Heart right ventricle (tissue), 16 donors: ENCODE measurements at regions not wholly inside any gene's neighbourhood (a gene's known extent, or its start where the extent isn't known, plus 50 kb on each side); places are given as distances from the start of the nearest gene placed in this dataset.
"Not testable (repeated sequence)": the region's sequence is repeated elsewhere in the genome, so short reads cannot be mapped to it uniquely, and the experiment has no call there.

ENCODE experiments used
- ATAC-seq, 8 donors: fragments of 200-7000 bp; cut with Tn5 transposase; one replicate each; pipeline ENCODE4 v1.9.1; 2020; ENCODE audit warnings: mild to moderate bottlenecking in 8 of 8, moderate library complexity in 8 of 8, moderate number of reproducible peaks in 1 of 8
- DNase-seq, 2 donors: peaks; one replicate each; pipeline ENCODE4 v3.0.0-alpha.2; 2020
- H3K27ac ChIP-seq, 10 donors: fragments of 200-600 bp; sonication (generic) in 2 of 10; one replicate each; pipeline versions ENCODE4 v1.5.0 to v1.8.0; 2020 to 2022; ENCODE audit warnings: mild to moderate bottlenecking in 3 of 10
- H3K27me3 ChIP-seq, 7 donors: fragments of 200-600 bp; one replicate each; pipeline ENCODE4 v1.8.0; 2021 to 2022; ENCODE audit warnings: mild to moderate bottlenecking in 2 of 7
- H3K36me3 ChIP-seq, 9 donors: fragments of 200-600 bp; sonication (generic) in 1 of 9; one replicate each; pipeline versions ENCODE4 v1.5.0 to v1.8.0; 2020 to 2022; ENCODE audit warnings: mild to moderate bottlenecking in 2 of 9
- H3K4me1 ChIP-seq, 9 donors: fragments of 200-600 bp; sonication (generic) in 1 of 9; one replicate each; pipeline versions ENCODE4 v1.5.0 to v1.8.0; 2020 to 2022; ENCODE audit warnings: mild to moderate bottlenecking in 4 of 9
- H3K4me3 ChIP-seq, 10 donors: fragments of 200-600 bp; sonication (generic) in 2 of 10; one replicate each; pipeline versions ENCODE4 v1.5.0 to v1.8.0; 2020 to 2022; ENCODE audit warnings: mild to moderate bottlenecking in 7 of 10, moderate library complexity in 2 of 10
- H3K9me3 ChIP-seq, 11 donors: fragments of 200-600 bp in 10 of 11; sonication (generic) in 2 of 11; one replicate each; pipeline versions ENCODE4 v1.5.0 to v1.8.0; 2013 to 2022; ENCODE audit warnings: mild to moderate bottlenecking in 2 of 11, control low read depth in 1 of 11, moderate library complexity in 1 of 11
- WGBS, 2 donors: extraction: QIAGEN DNeasy Blood & Tissue Kit; methylation state at CpG; one replicate each; pipeline ENCODE4 v1.1.7; 2013; ENCODE audit warnings: inconsistent platforms in 1 of 2; 5-methylcytosine and 5-hydroxymethylcytosine counted together
- intact Hi-C, 10 donors: fragments of 100-400 bp; cut with DNase I; formaldehyde crosslinking; loops; one replicate each; pipeline versions ENCODE4 v1.11.1 to v1.14.2; 2022
- TF ChIP-seq, protein P1 (sequence below), 9 donors: fragments of 200-600 bp; sonication (generic) in 2 of 9; IDR thresholded peaks; one replicate each; pipeline versions ENCODE4 v1.5.0 to v1.8.0; 2021 to 2022; ENCODE audit warnings: antibody characterized with exemption in 9 of 9, mild to moderate bottlenecking in 5 of 9, moderate library complexity in 1 of 9
- donor health status: Arrhythmogenic right ventricular cardiomyopathy.
- donor health status: ischemic (EF 13 %, LVEDD 7.1; RV severe dilation, severe dysfunction).
- donor health status: healthy with polysubstance abuse.
- donor health status: DM: no; HTN: yes; CAD: no.
- donor health status: DM: no; HTN: no; CAD: no.
- donor health status: ischemic (EF 25% LVEDD 6.9; RV normal size, moderate dysfunction).
- donor health status: ischemic (EF 25% LVEDD 5.7; RV mildly dilated, moderate dysfunction).
- donor health status: healthy.
- donor health status: DM: yes; HTN: yes; CAD: no.
- donor health status: Ischemic cardiomyopathy.
- donor health status: ischemic (EF 35%, LVEDD 5.7; RV mildly dilated, moderate dysfunction).
- donor health status: nonischemic (EF 11% LVEDD 7.7; RV severe dilation, severe dysfunction).
- donor health status: DM: yes; HTN: yes; CAD: no.
- donor health status: PGD.
- donor health status: ischemic (EF 29% LVEDD 5.4; RV normal size, mild dysfunction).
- donor health status: nonischemic (EF 23%, LVEDD 6.1; RV moderate dilation, normal function).

DNA sequence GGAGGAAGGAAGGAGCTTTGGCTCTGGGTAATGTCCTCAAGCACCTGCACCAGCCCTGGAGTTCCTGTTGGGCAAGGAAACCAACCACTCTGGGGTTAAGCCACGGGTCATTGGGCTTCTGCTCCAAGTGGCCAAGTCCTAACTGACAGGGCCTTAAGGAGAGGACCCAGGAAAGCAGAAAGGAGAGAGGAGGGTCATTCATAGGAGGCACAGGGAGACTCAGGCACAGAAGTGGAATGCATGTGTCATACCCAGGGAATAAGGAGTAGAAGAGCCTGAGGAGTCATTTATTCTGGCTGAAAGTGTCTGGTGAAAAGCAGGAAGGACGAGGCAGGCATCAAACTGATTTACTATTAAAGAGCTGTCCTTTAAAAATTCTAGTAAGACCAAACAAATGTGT is 129.2 kb downstream of the DMRT2 start:
- DNase-seq (no peak), ATAC-seq (no peak)
- 41 to 50% methylated on average over 2 of the region's 2 CpGs for WGBS, 2 donors
- TF ChIP-seq, protein P1, sequence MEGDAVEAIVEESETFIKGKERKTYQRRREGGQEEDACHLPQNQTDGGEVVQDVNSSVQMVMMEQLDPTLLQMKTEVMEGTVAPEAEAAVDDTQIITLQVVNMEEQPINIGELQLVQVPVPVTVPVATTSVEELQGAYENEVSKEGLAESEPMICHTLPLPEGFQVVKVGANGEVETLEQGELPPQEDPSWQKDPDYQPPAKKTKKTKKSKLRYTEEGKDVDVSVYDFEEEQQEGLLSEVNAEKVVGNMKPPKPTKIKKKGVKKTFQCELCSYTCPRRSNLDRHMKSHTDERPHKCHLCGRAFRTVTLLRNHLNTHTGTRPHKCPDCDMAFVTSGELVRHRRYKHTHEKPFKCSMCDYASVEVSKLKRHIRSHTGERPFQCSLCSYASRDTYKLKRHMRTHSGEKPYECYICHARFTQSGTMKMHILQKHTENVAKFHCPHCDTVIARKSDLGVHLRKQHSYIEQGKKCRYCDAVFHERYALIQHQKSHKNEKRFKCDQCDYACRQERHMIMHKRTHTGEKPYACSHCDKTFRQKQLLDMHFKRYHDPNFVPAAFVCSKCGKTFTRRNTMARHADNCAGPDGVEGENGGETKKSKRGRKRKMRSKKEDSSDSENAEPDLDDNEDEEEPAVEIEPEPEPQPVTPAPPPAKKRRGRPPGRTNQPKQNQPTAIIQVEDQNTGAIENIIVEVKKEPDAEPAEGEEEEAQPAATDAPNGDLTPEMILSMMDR (IDR thresholded peaks at IDR 0.05) = no peak
- Histone ChIP-seq H3K27ac (no peak overlapping the region), H3K9me3 (peaks cover 0 to 18% (median 0%) of the 10 kb centered on the region in 11 donors), H3K36me3 (no peaks in the 10 kb centered on the region), H3K4me3 (no peak overlapping the region), H3K4me1 (no peaks in the 10 kb centered on the region), H3K27me3 (no peaks in the 10 kb centered on the region)
- intact Hi-C loops = no loop called here

DNA sequence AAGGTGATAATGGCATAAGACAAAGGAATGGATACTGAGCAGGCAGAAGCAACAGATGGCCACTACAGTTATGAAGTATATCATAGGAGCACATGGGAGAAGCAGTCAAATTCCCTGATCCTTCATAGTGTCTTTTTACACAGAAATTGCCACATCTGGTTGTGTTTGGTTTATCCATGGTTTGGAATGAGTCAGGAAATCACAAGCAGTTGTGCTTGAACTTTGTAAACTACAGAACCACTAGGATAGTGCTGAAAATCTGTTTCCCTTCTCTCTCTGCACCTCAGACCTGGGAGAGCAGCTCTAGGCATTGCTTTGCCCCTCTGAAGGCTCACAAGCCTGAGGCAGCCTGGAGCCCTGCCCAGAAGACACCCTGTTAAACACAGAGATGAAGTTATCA is 134.0 kb downstream of the DMRT2 start:
- TF ChIP-seq, protein P1 (IDR thresholded peaks at IDR 0.05) = no peak
- intact Hi-C loops = no loop called here
- Histone ChIP-seq H3K4me3 (no peak overlapping the region), H3K27ac (no peak overlapping the region), H3K9me3 (peaks cover 0 to 40% (median 0%) of the 10 kb centered on the region in 11 donors), H3K4me1 (no peaks in the 10 kb centered on the region), H3K27me3 (no peaks in the 10 kb centered on the region), H3K36me3 (no peaks in the 10 kb centered on the region)
- ATAC-seq (no peak), DNase-seq (no peak)

DNA sequence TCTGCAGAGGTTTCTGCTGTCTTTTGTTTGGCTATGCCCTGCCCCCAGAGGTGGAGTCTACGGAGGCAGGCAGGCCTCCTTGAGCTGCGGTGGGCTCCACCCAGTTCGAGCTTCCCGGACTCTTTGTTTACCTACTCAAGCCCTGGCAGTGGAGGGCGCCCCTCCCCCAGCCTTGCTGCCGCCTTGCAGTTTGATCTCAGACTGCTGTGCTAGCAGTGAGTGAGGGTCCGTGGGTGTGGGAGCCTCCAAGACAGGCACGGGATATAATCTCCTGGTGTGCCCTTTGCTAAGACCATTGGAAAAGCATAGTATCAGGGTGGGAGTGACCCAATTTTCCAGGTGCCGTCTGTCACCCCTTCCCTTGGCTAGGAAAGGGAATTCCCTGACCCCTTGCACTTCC is 137.0 kb downstream of the DMRT2 start:
- H3K4me1 ChIP-seq, H3K36me3 ChIP-seq, H3K27me3 ChIP-seq, H3K27ac ChIP-seq, intact Hi-C loops, H3K4me3 ChIP-seq, DNase-seq, ATAC-seq: not testable (repeated sequence)
- WGBS, 2 donors = 81 to 86% methylated on average over 9 of the region's 9 CpGs
- H3K9me3 ChIP-seq = peaks cover 0 to 26% (median 0%) of the 10 kb centered on the region in 11 donors

DNA sequence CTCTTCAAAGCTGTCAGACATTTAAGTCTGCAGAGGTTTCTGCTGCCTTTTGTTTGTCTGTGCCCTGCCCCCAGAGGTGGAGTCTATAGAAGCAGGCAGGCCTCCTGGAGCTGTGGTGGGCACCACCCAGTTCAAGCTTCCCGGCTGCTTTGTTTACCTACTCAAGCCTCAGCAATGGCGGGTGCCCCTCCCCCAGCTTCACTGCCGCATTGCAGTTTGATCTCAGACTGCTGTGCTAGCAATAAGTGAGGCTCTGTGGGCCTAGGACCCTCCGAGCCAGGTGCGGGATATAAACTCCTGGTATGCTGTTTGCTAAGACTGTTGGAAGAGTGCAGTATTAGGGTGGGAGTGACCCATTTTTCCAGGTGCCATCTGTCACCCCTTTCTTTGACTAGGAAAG is 145.5 kb downstream of the DMRT2 start:
- intact Hi-C loops, H3K9me3 ChIP-seq, H3K27ac ChIP-seq, H3K36me3 ChIP-seq, H3K27me3 ChIP-seq, H3K4me1 ChIP-seq, H3K4me3 ChIP-seq, DNase-seq, ATAC-seq: not testable (repeated sequence)
- 75 to 85% methylated on average over 5 of the region's 5 CpGs for WGBS, 2 donors

DNA sequence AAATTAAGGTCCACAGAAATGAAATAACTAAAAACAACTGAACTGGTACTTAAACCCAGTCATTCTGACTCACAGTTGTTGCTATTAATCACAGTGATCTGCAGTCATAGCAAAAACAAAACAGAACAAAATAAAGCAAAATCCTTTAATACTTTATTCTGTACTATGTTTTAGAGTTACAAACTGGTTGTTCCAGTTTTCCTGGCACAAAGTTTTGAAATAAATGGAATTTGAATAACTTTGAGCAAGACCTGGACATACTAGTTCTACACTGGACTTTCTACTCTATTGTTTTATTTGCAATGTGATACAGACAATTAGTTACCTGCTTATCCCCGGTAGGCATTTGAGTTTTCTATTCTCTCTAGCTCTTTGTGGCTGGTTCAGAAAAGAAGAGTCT is 147.9 kb downstream of the DMRT2 start:
- Histone ChIP-seq H3K9me3 (no peaks in the 10 kb centered on the region), H3K27me3 (no peaks in the 10 kb centered on the region), H3K4me3 (no peak overlapping the region), H3K4me1 (peaks cover 0 to 7% (median 0%) of the 10 kb centered on the region in 9 donors), H3K27ac (no peak overlapping the region), H3K36me3 (no peaks in the 10 kb centered on the region)
- intact Hi-C loops = no loop called here
- DNase-seq (no peak), ATAC-seq (no peak)
- WGBS, 2 donors = 54 to 90% methylated on average over 1 of the region's 1 CpG
- TF ChIP-seq, protein P1 (IDR thresholded peaks at IDR 0.05) = no peak
